ENCODE measurements at regions not wholly inside any gene's neighbourhood (a gene's known extent, or its start where the extent isn't known, plus 50 kb on each side); places are given as distances from the start of the nearest gene placed in this dataset.

- TF ChIP-seq CTCF (IDR thresholded peaks at IDR 0.05) (no peak), POLR2A (IDR thresholded peaks at IDR 0.05) (no peak)
Measured at GRCh38 chr3:86175593-86176444, 815.1 kb downstream of the VGLL3 start.

GRCh38 chr3:86175051-86175536 is 815.9 kb downstream of the VGLL3 start:
- no peak for DNase-seq
- Histone ChIP-seq H3K27ac (no peak overlapping the region), H3K27me3 (no peaks in the 10 kb centered on the region), H3K4me3 (replicated peaks in 1 of 3) (no peak overlapping the region), H3K4me1 (no peaks in the 10 kb centered on the region), H3K36me3 (no peaks in the 10 kb centered on the region), H3K9me3 (no peaks in the 10 kb centered on the region)
- intact Hi-C loops (cut with DNase I), result no loop called here
- TF ChIP-seq POLR2A (IDR thresholded peaks at IDR 0.05), result no peak
- TF ChIP-seq CTCF (IDR thresholded peaks at IDR 0.05), result no peak
- WGBS, 2 donors, result 29 to 54% methylated on average over 3 of the region's 3 CpGs

More at GRCh38 chr3:86175593-86176444, 815.1 kb downstream of the VGLL3 start:
- intact Hi-C loops (cut with DNase I), result no loop called here
- 69 to 70% methylated on average over 7 of the region's 7 CpGs for WGBS, 2 donors
- H3K36me3 ChIP-seq, result no peaks in the 10 kb centered on the region
- no peak overlapping the region for H3K27ac ChIP-seq
- H3K27me3 ChIP-seq, result no peaks in the 10 kb centered on the region
- H3K9me3 ChIP-seq, result no peaks in the 10 kb centered on the region
- H3K4me3 ChIP-seq (replicated peaks in 1 of 3), result no peak overlapping the region
- no peaks in the 10 kb centered on the region for H3K4me1 ChIP-seq
- DNase-seq, result no peak

- Histone ChIP-seq H3K27ac (no peak overlapping the region), H3K36me3 (no peaks in the 10 kb centered on the region), H3K4me1 (no peaks in the 10 kb centered on the region), H3K4me3 (replicated peaks in 1 of 3) (no peak overlapping the region), H3K9me3 (no peaks in the 10 kb centered on the region), H3K27me3 (no peaks in the 10 kb centered on the region)
- no peak for DNase-seq
- intact Hi-C loops (cut with DNase I), result no loop called here
- TF ChIP-seq CTCF (IDR thresholded peaks at IDR 0.05) (no peak), POLR2A (IDR thresholded peaks at IDR 0.05) (no peak)
- WGBS, 2 donors, result 77 to 81% methylated on average over 3 of the region's 3 CpGs
Measured at GRCh38 chr3:86173401-86173800, 817.5 kb downstream of the VGLL3 start.

GRCh38 chr3:86168512-86168911 is 822.4 kb downstream of the VGLL3 start:
- no peak for TF ChIP-seq POLR2A (IDR thresholded peaks at IDR 0.05)
- Histone ChIP-seq H3K4me3 (replicated peaks in 1 of 3) (no peak overlapping the region), H3K9me3 (no peaks in the 10 kb centered on the region), H3K36me3 (no peaks in the 10 kb centered on the region), H3K4me1 (no peaks in the 10 kb centered on the region), H3K27ac (no peak overlapping the region), H3K27me3 (no peaks in the 10 kb centered on the region)
- WGBS, 2 donors, result 86 to 94% methylated on average over 1 of the region's 1 CpG
- DNase-seq, result no peak
- intact Hi-C loops (cut with DNase I), result no loop called here

GRCh38 chr3:86162521-86162920 is 828.4 kb downstream of the VGLL3 start:
- intact Hi-C loops (cut with DNase I), result no loop called here
- Histone ChIP-seq H3K36me3 (no peaks in the 10 kb centered on the region), H3K27ac (no peak overlapping the region), H3K27me3 (no peaks in the 10 kb centered on the region), H3K4me1 (no peaks in the 10 kb centered on the region), H3K9me3 (no peaks in the 10 kb centered on the region), H3K4me3 (replicated peaks in 1 of 3) (no peak overlapping the region)
- TF ChIP-seq POLR2A (IDR thresholded peaks at IDR 0.05) (no peak), CTCF (IDR thresholded peaks at IDR 0.05) (no peak)
- no peak for DNase-seq
- 92 to 94% methylated on average over 1 of the region's 1 CpG for WGBS, 2 donors

All from thyroid gland (tissue), 4 donors.